ENCODE measurements at regions not wholly inside any gene's neighbourhood (a gene's known extent, or its start where the extent isn't known, plus 50 kb on each side); places are given as distances from the start of the nearest gene placed in this dataset.

- no peak for DNase-seq (ENCODE audit: low spot score)
- Mint-ChIP-seq H3K9me3 (ENCODE audit: low read depth) (peaks cover 2% of the 10 kb centered on the region), H3K4me1 (ENCODE audit: low read depth) (peaks cover 24% of the 10 kb centered on the region), H3K4me3 (ENCODE audit: unreplicated experiment) (no peak overlapping the region), H3K27ac (ENCODE audit: unreplicated experiment) (no peak overlapping the region), H3K36me3 (ENCODE audit: low read depth) (no peaks in the 10 kb centered on the region), H3K27me3 (ENCODE audit: low read depth) (no peaks in the 10 kb centered on the region)
- no peak for TF ChIP-seq CTCF (IDR thresholded peaks at IDR 0.05)
Measured at GRCh38 chr3:64908251-64908685, 220.5 kb upstream of the ADAMTS9 start.

GRCh38 chr3:64905906-64906410 lies 218.2 kb upstream of the ADAMTS9 start:
- H3K9me3 Mint-ChIP-seq (ENCODE audit: low read depth), result no peaks in the 10 kb centered on the region
- H3K4me3 Mint-ChIP-seq (ENCODE audit: unreplicated experiment), result no peak overlapping the region
- H3K4me1 Mint-ChIP-seq (ENCODE audit: low read depth), result peaks cover 47% of the 10 kb centered on the region
- no peaks in the 10 kb centered on the region for H3K27me3 Mint-ChIP-seq (ENCODE audit: low read depth)
- DNase-seq (ENCODE audit: low spot score), result no peak
- H3K36me3 Mint-ChIP-seq (ENCODE audit: low read depth), result no peaks in the 10 kb centered on the region
- no peak overlapping the region for H3K27ac Mint-ChIP-seq (ENCODE audit: unreplicated experiment)
- TF ChIP-seq CTCF (IDR thresholded peaks at IDR 0.05), result no peak

- no peak overlapping the region for H3K27ac Mint-ChIP-seq (ENCODE audit: unreplicated experiment)
- no peak overlapping the region for H3K4me3 Mint-ChIP-seq (ENCODE audit: unreplicated experiment)
Measured at GRCh38 chr3:64903006-64903405, 215.2 kb upstream of the ADAMTS9 start.

GRCh38 chr3:64901986-64902516 lies 214.3 kb upstream of the ADAMTS9 start:
- no peak overlapping the region for H3K27ac Mint-ChIP-seq (ENCODE audit: unreplicated experiment)
- no peak overlapping the region for H3K4me3 Mint-ChIP-seq (ENCODE audit: unreplicated experiment)
- peaks cover 48% of the 10 kb centered on the region for H3K4me1 Mint-ChIP-seq (ENCODE audit: low read depth)
- H3K9me3 Mint-ChIP-seq (ENCODE audit: low read depth), result no peaks in the 10 kb centered on the region
- H3K27me3 Mint-ChIP-seq (ENCODE audit: low read depth), result no peaks in the 10 kb centered on the region
- no peak for DNase-seq (ENCODE audit: low spot score)
- no peaks in the 10 kb centered on the region for H3K36me3 Mint-ChIP-seq (ENCODE audit: low read depth)
- TF ChIP-seq CTCF (IDR thresholded peaks at IDR 0.05), result no peak

More at GRCh38 chr3:64903006-64903405, 215.2 kb upstream of the ADAMTS9 start:
- no peaks in the 10 kb centered on the region for H3K27me3 Mint-ChIP-seq (ENCODE audit: low read depth)
- no peak for DNase-seq (ENCODE audit: low spot score)
- no peaks in the 10 kb centered on the region for H3K36me3 Mint-ChIP-seq (ENCODE audit: low read depth)
- H3K9me3 Mint-ChIP-seq (ENCODE audit: low read depth), result no peaks in the 10 kb centered on the region
- peaks cover 45% of the 10 kb centered on the region for H3K4me1 Mint-ChIP-seq (ENCODE audit: low read depth)
- no peak for TF ChIP-seq CTCF (IDR thresholded peaks at IDR 0.05)

GRCh38 chr3:64901522-64901885 lies 213.7 kb upstream of the ADAMTS9 start:
- no peaks in the 10 kb centered on the region for H3K27me3 Mint-ChIP-seq (ENCODE audit: low read depth)
- H3K27ac Mint-ChIP-seq (ENCODE audit: unreplicated experiment), result no peak overlapping the region
- H3K36me3 Mint-ChIP-seq (ENCODE audit: low read depth), result no peaks in the 10 kb centered on the region
- no peaks in the 10 kb centered on the region for H3K9me3 Mint-ChIP-seq (ENCODE audit: low read depth)
- DNase-seq (ENCODE audit: low spot score), result no peak
- no peak overlapping the region for H3K4me3 Mint-ChIP-seq (ENCODE audit: unreplicated experiment)
- H3K4me1 Mint-ChIP-seq (ENCODE audit: low read depth), result peaks cover 51% of the 10 kb centered on the region
- no peak for TF ChIP-seq CTCF (IDR thresholded peaks at IDR 0.05)
